NCI-H2196 (cell line): ENCODE measurements at regions not wholly inside any gene's neighbourhood (a gene's known extent, or its start where the extent isn't known, plus 50 kb on each side); places are given as distances from the start of the nearest gene placed in this dataset.
"Not testable (repeated sequence)": the region's sequence is repeated elsewhere in the genome, so short reads cannot be mapped to it uniquely, and the experiment has no call there.

Experiments
- DNase-seq: peaks from one replicate; lab custom pipeline; 2025; ENCODE audit not compliant: unreplicated experiment; lab: John Stamatoyannopoulos, UW

- DNase-seq = no peak
Measured at GRCh38 chr7:109579901-109580300, 1010.2 kb downstream of the DNAJB9 start.

GRCh38 chr7:109582211-109582610, 1012.5 kb downstream of the DNAJB9 start:
- DNase-seq = no peak

- not testable (repeated sequence) for DNase-seq
Measured at GRCh38 chr7:109596948-109597347, 1027.3 kb downstream of the DNAJB9 start.

GRCh38 chr7:109611656-109612055, 1042.0 kb downstream of the DNAJB9 start:
- DNase-seq = no peak

GRCh38 chr7:109616551-109617069, 1046.9 kb downstream of the DNAJB9 start:
- DNase-seq = no peak

GRCh38 chr7:109622320-109622719, 1052.6 kb downstream of the DNAJB9 start:
- DNase-seq = no peak

- not testable (repeated sequence) for DNase-seq
Measured at GRCh38 chr7:109632890-109633289, 1063.2 kb downstream of the DNAJB9 start.

- DNase-seq = no peak
Measured at GRCh38 chr7:109635374-109635773, 1065.7 kb downstream of the DNAJB9 start.

- no peak for DNase-seq
Measured at GRCh38 chr7:109637428-109637990, 1067.8 kb downstream of the DNAJB9 start.

GRCh38 chr7:109638321-109638720, 1068.6 kb downstream of the DNAJB9 start:
- no peak for DNase-seq

- no peak for DNase-seq
Measured at GRCh38 chr7:109639561-109639960, 1069.9 kb downstream of the DNAJB9 start.

GRCh38 chr7:109641445-109641844, 1071.8 kb downstream of the DNAJB9 start:
- DNase-seq = no peak

GRCh38 chr7:109646124-109646523, 1076.5 kb downstream of the DNAJB9 start:
- no peak for DNase-seq

GRCh38 chr7:109646594-109646993, 1076.9 kb downstream of the DNAJB9 start:
- not testable (repeated sequence) for DNase-seq

- DNase-seq = not testable (repeated sequence)
Measured at GRCh38 chr7:109647263-109647662, 1077.6 kb downstream of the DNAJB9 start.

GRCh38 chr7:109659261-109659660, 1089.6 kb downstream of the DNAJB9 start:
- no peak for DNase-seq

GRCh38 chr7:109660401-109660800, 1090.7 kb downstream of the DNAJB9 start:
- no peak for DNase-seq

GRCh38 chr7:109663806-109664205, 1094.1 kb downstream of the DNAJB9 start:
- DNase-seq = no peak

GRCh38 chr7:109687269-109687668, 1117.6 kb downstream of the DNAJB9 start:
- not testable (repeated sequence) for DNase-seq

GRCh38 chr7:109692613-109693012, 1122.9 kb downstream of the DNAJB9 start:
- not testable (repeated sequence) for DNase-seq

GRCh38 chr7:109694149-109695071, 1124.7 kb downstream of the DNAJB9 start:
- DNase-seq = no peak

- DNase-seq = no peak
Measured at GRCh38 chr7:109695419-109695818, 1125.7 kb downstream of the DNAJB9 start.
